ENCODE measurements at regions not wholly inside any gene's neighbourhood (a gene's known extent, or its start where the extent isn't known, plus 50 kb on each side); places are given as distances from the start of the nearest gene placed in this dataset.
"Not testable (repeated sequence)": the region's sequence is repeated elsewhere in the genome, so short reads cannot be mapped to it uniquely, and the experiment has no call there.

GRCh38 chr4:101647710-101648034 is 142.9 kb upstream of the BANK1 start:
- H3K4me1 ChIP-seq (replicated peaks in 1 of 2) = no peaks in the 10 kb centered on the region
- no peaks in the 10 kb centered on the region for H3K27me3 ChIP-seq
- no peaks in the 10 kb centered on the region for H3K36me3 ChIP-seq (replicated peaks in 1 of 2)
- intact Hi-C loops (cut with DNase I) = no loop called here
- TF ChIP-seq, protein P1, sequence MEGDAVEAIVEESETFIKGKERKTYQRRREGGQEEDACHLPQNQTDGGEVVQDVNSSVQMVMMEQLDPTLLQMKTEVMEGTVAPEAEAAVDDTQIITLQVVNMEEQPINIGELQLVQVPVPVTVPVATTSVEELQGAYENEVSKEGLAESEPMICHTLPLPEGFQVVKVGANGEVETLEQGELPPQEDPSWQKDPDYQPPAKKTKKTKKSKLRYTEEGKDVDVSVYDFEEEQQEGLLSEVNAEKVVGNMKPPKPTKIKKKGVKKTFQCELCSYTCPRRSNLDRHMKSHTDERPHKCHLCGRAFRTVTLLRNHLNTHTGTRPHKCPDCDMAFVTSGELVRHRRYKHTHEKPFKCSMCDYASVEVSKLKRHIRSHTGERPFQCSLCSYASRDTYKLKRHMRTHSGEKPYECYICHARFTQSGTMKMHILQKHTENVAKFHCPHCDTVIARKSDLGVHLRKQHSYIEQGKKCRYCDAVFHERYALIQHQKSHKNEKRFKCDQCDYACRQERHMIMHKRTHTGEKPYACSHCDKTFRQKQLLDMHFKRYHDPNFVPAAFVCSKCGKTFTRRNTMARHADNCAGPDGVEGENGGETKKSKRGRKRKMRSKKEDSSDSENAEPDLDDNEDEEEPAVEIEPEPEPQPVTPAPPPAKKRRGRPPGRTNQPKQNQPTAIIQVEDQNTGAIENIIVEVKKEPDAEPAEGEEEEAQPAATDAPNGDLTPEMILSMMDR (IDR thresholded peaks at IDR 0.05) = no peak
- no peak for TF ChIP-seq POLR2A (IDR thresholded peaks at IDR 0.05)
- DNase-seq = no peak
- H3K9me3 ChIP-seq (replicated peaks in 1 of 3) = no peaks in the 10 kb centered on the region
- H3K4me3 ChIP-seq = no peak overlapping the region
- H3K27ac ChIP-seq = no peak overlapping the region

- 71 to 90% (median 86%) methylated on average over 1 of the region's 1 CpG for WGBS, 4 donors
- H3K4me1 ChIP-seq (replicated peaks in 1 of 2) = no peaks in the 10 kb centered on the region
- no peak overlapping the region for H3K27ac ChIP-seq
- TF ChIP-seq, protein P1 (IDR thresholded peaks at IDR 0.05) = no peak
- no peak for TF ChIP-seq POLR2A (IDR thresholded peaks at IDR 0.05)
- H3K36me3 ChIP-seq (replicated peaks in 1 of 2) = no peaks in the 10 kb centered on the region
- H3K27me3 ChIP-seq = no peaks in the 10 kb centered on the region
- no peak overlapping the region for H3K4me3 ChIP-seq
- intact Hi-C loops (cut with DNase I) = no loop called here
- DNase-seq = no peak
- H3K9me3 ChIP-seq (replicated peaks in 1 of 3) = no peaks in the 10 kb centered on the region
These were observed 146.0 kb upstream of the BANK1 start for GRCh38 chr4:101644516-101644915.

DNA sequence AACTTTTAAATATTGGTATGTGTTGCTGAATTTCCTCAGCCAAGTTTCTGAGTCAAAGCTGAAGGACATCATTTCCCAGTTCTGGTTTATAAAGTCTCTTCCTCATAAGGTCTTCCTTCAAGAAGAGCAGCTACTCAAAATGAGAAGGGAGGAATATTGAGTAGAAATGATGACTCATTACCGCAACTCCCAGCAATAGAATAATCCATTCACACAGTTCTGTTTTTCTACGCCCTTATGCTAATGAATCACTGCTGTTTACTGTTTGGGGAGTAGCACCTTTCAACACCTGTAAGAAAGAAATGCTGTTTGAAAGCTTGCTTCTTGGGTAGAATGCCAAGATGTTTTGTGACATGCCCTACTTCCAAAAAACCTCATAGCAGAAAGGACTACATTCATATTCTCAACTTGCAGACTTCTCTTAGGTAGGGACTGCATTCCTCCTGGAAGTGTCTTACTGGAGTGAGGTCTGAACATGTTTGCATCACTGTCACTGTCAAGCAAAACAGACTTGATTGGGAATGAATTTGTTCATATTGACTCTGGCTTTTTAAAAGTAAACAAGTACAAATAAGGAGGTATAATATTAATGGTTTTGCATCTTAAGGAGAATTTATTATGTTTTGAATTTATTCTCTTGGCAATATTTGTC is 147.2 kb upstream of the BANK1 start:
- no peaks in the 10 kb centered on the region for H3K36me3 ChIP-seq (replicated peaks in 1 of 2)
- no peak for DNase-seq
- WGBS, 4 donors = 42 to 87% (median 70%) methylated on average over 2 of the region's 2 CpGs
- no peaks in the 10 kb centered on the region for H3K4me1 ChIP-seq (replicated peaks in 1 of 2)
- intact Hi-C loops (cut with DNase I) = no loop called here
- no peak overlapping the region for H3K27ac ChIP-seq
- no peaks in the 10 kb centered on the region for H3K27me3 ChIP-seq
- H3K4me3 ChIP-seq = no peak overlapping the region
- H3K9me3 ChIP-seq (replicated peaks in 1 of 3) = no peaks in the 10 kb centered on the region
- TF ChIP-seq, protein P1 (IDR thresholded peaks at IDR 0.05) = no peak
- no peak for TF ChIP-seq POLR2A (IDR thresholded peaks at IDR 0.05)

- WGBS, 4 donors = 68 to 77% (median 70%) methylated on average over 3 of the region's 3 CpGs
- H3K36me3 ChIP-seq (replicated peaks in 1 of 2); intact Hi-C loops (cut with DNase I): not testable (repeated sequence)
These were observed 157.8 kb upstream of the BANK1 start for GRCh38 chr4:101632766-101633165.

GRCh38 chr4:101630319-101630986 is 160.1 kb upstream of the BANK1 start:
- no peak for DNase-seq
- no peak for TF ChIP-seq POLR2A (IDR thresholded peaks at IDR 0.05)
- TF ChIP-seq, protein P1 (IDR thresholded peaks at IDR 0.05) = no peak
- H3K36me3 ChIP-seq (replicated peaks in 1 of 2) = no peaks in the 10 kb centered on the region
- H3K27me3 ChIP-seq = no peaks in the 10 kb centered on the region
- intact Hi-C loops (cut with DNase I) = no loop called here
- H3K27ac ChIP-seq = no peak overlapping the region
- no peaks in the 10 kb centered on the region for H3K9me3 ChIP-seq (replicated peaks in 1 of 3)
- 84 to 92% (median 90%) methylated on average over 3 to 4 of the region's 4 CpGs for WGBS, 4 donors
- no peaks in the 10 kb centered on the region for H3K4me1 ChIP-seq (replicated peaks in 1 of 2)
- H3K4me3 ChIP-seq = no peak overlapping the region

More at GRCh38 chr4:101632766-101633165, 157.8 kb upstream of the BANK1 start:
- H3K4me1 ChIP-seq (replicated peaks in 1 of 2); H3K27me3 ChIP-seq; H3K4me3 ChIP-seq; H3K9me3 ChIP-seq (replicated peaks in 1 of 3); H3K27ac ChIP-seq; DNase-seq: not testable (repeated sequence)

Measured in adrenal gland (tissue), 9 donors.